H1 (cell line): ENCODE measurements at regions not wholly inside any gene's neighbourhood (a gene's known extent, or its start where the extent isn't known, plus 50 kb on each side); places are given as distances from the start of the nearest gene placed in this dataset.

Experiments
- CTCF ChIA-PET: fragments of 300-600 bp; sonication (Branson Sonifier 250); formaldehyde crosslinking; loops from one replicate; lab custom pipeline; 2021; ENCODE audit not compliant: partially characterized antibody; lab: Charles Lee
- POLR2A ChIA-PET: fragments of 300-600 bp; sonication (Branson Sonifier 250); formaldehyde crosslinking; loops from one replicate; lab custom pipeline; 2021; ENCODE audit warnings: inconsistent platforms; ENCODE audit not compliant: partially characterized antibody; lab: Charles Lee
- DNase-seq, 2 experiments: peaks; one replicate each; pipeline versions ENCODE4 v3.0.0 to v3.0.0-alpha.2; 2010 to 2022; ENCODE audit warnings: low spot score in 2 of 2, low read depth in 1 of 2, mixed read lengths in 1 of 2
- FAIRE-seq: peaks from 2 replicates; lab custom pipeline; 2011; peaks lifted over from hg19 to GRCh38; lab: Jason Lieb, UNC
- H2AFZ ChIP-seq: 2 replicates; pipeline ENCODE4 v1.8.1; 2012; ENCODE audit warnings: low read length, inconsistent platforms
- H2AK5ac ChIP-seq: 2 replicates; pipeline ENCODE4 v1.6.1; 2013; ENCODE audit warnings: low read depth, low read length
- H2BK120ac ChIP-seq: replicated peaks from 2 replicates; pipeline ENCODE3; 2013; ENCODE audit warnings: low read depth, low read length, inconsistent platforms
- H2BK12ac ChIP-seq: 2 replicates; pipeline ENCODE4 v1.6.1; 2013; ENCODE audit warnings: low read depth, low read length
- H2BK15ac ChIP-seq: 2 replicates; pipeline ENCODE4 v1.6.1; 2013; ENCODE audit warnings: low read length
- H2BK20ac ChIP-seq: 2 replicates; pipeline ENCODE4 v1.6.1; 2013; ENCODE audit warnings: low read length
- H2BK5ac ChIP-seq: 2 replicates; pipeline ENCODE4 v1.6.1; 2013; ENCODE audit warnings: low read depth, low read length
- H3K14ac ChIP-seq: 2 replicates; pipeline ENCODE4 v1.6.1; 2013; ENCODE audit warnings: inconsistent platforms; ENCODE audit not compliant: insufficient read length
- H3K18ac ChIP-seq: 2 replicates; pipeline ENCODE4 v1.6.1; 2013; ENCODE audit warnings: low read length; ENCODE audit errors: extremely low read depth
- H3K23ac ChIP-seq: 2 replicates; pipeline ENCODE4 v1.6.1; 2013; ENCODE audit warnings: inconsistent platforms; ENCODE audit not compliant: insufficient read length
- H3K23me2 ChIP-seq: 2 replicates; pipeline ENCODE4 v1.6.1; 2013; ENCODE audit warnings: low read depth, low read length
- H3K27ac ChIP-seq: 2 replicates; pipeline ENCODE4 v1.6.1; 2011; ENCODE audit warnings: low read depth, low read length, inconsistent platforms
- H3K27me3 ChIP-seq, 4 experiments: replicated peaks in 1 of 4; 1 replicate in 1 of 4; 2 replicates in 3 of 4; pipeline versions ENCODE4 v1.6.1 to v1.8.1; 2011 to 2013; ENCODE audit warnings: low read length in 3 of 4, mild to moderate bottlenecking in 3 of 4, inconsistent platforms in 2 of 4, mixed read lengths in 2 of 4, moderate library complexity in 1 of 4; ENCODE audit not compliant: control insufficient read depth in 3 of 4, insufficient read depth in 3 of 4; ENCODE audit errors: extremely low read depth in 1 of 4
- H3K36me3 ChIP-seq, 4 experiments: 2 replicates each; pipeline versions ENCODE4 v1.6.1 to v1.8.1; 2011 to 2013; ENCODE audit warnings: mild to moderate bottlenecking in 4 of 4, low read length in 3 of 4, moderate library complexity in 2 of 4, control low read depth in 1 of 4, inconsistent platforms in 1 of 4; ENCODE audit not compliant: insufficient read depth in 4 of 4, control insufficient read depth in 2 of 4
- H3K4ac ChIP-seq: replicated peaks from 2 replicates; pipeline ENCODE3; 2013; ENCODE audit warnings: low read length, low read depth, mixed read lengths, inconsistent platforms; ENCODE audit not compliant: insufficient read length
- H3K4me1 ChIP-seq, 4 experiments: replicated peaks in 1 of 4; 1 replicate in 1 of 4; 2 replicates in 3 of 4; pipeline versions ENCODE4 v1.6.1 to v1.8.1; 2011 to 2013; ENCODE audit warnings: low read length in 3 of 4, inconsistent platforms in 2 of 4, mixed read lengths in 1 of 4; ENCODE audit not compliant: insufficient read depth in 4 of 4, control insufficient read depth in 3 of 4
- H3K4me2 ChIP-seq, 2 experiments: 2 replicates each; pipeline versions ENCODE4 v1.6.1 to v1.8.1; 2011 to 2013; ENCODE audit warnings: low read depth in 2 of 2, low read length in 2 of 2, control low read depth in 1 of 2, inconsistent platforms in 1 of 2, mild to moderate bottlenecking in 1 of 2; ENCODE audit not compliant: insufficient read depth in 1 of 2
- H3K4me3 ChIP-seq, 4 experiments: fragments of 200-600, 300-600 bp in 1 of 4; sonication (generic), shearing (Covaris generic), sonication (Bioruptor Twin) in 1 of 4; 2 replicates each; pipeline versions ENCODE4 v1.5.1 to v1.8.1; 2011 to 2016; ENCODE audit warnings: low read length in 4 of 4, low read depth in 3 of 4, control low read depth in 2 of 4, inconsistent platforms in 2 of 4, mild to moderate bottlenecking in 2 of 4, mixed read lengths in 1 of 4, moderate library complexity in 1 of 4; ENCODE audit not compliant: insufficient read depth in 2 of 4; ENCODE audit errors: extremely low read depth in 1 of 4
- H3K56ac ChIP-seq: replicated peaks from 2 replicates; pipeline ENCODE3; 2013; ENCODE audit warnings: low read depth, mild to moderate bottlenecking, mixed read lengths, low read length, inconsistent platforms; ENCODE audit not compliant: insufficient read length
- H3K79me1 ChIP-seq: 2 replicates; pipeline ENCODE4 v1.6.1; 2013; ENCODE audit warnings: low read depth, low read length, control low read depth
- H3K79me2 ChIP-seq, 2 experiments: 2 replicates each; pipeline versions ENCODE4 v1.6.1 to v1.8.1; 2012 to 2013; ENCODE audit warnings: low read length in 2 of 2, mild to moderate bottlenecking in 2 of 2, inconsistent platforms in 1 of 2; ENCODE audit not compliant: insufficient read depth in 2 of 2, control insufficient read depth in 1 of 2
- H3K9ac ChIP-seq, 4 experiments: replicated peaks in 1 of 4; 1 replicate in 1 of 4; 2 replicates in 3 of 4; pipeline versions ENCODE4 v1.6.1 to v1.8.1; 2011 to 2013; ENCODE audit warnings: low read depth in 3 of 4, low read length in 3 of 4, control low read depth in 2 of 4, mild to moderate bottlenecking in 2 of 4, moderate library complexity in 2 of 4, inconsistent platforms in 1 of 4; ENCODE audit errors: extremely low read depth in 1 of 4
- H3K9me3 ChIP-seq, 2 experiments: 2 replicates each; pipeline versions ENCODE4 v1.6.1 to v1.8.1; 2012 to 2013; ENCODE audit warnings: mild to moderate bottlenecking in 2 of 2, moderate library complexity in 2 of 2, control low read depth in 1 of 2, inconsistent platforms in 1 of 2, low read depth in 1 of 2, low read length in 1 of 2, mixed read lengths in 1 of 2; ENCODE audit not compliant: insufficient read depth in 2 of 2
- H4K20me1 ChIP-seq, 2 experiments: replicated peaks in 1 of 2; 2 replicates each; pipeline versions ENCODE3 to v1.8.1; 2011 to 2013; ENCODE audit warnings: inconsistent platforms in 2 of 2, low read length in 2 of 2, mild to moderate bottlenecking in 1 of 2; ENCODE audit not compliant: insufficient read depth in 2 of 2, control insufficient read depth in 1 of 2
- H4K5ac ChIP-seq: 2 replicates; pipeline ENCODE4 v1.6.1; 2013; ENCODE audit warnings: low read length, low read depth, mixed read lengths, inconsistent platforms; ENCODE audit not compliant: insufficient read length
- H4K8ac ChIP-seq: 2 replicates; pipeline ENCODE4 v1.8.0; 2013; ENCODE audit warnings: mild to moderate bottlenecking, moderate library complexity, low read length, inconsistent platforms; ENCODE audit not compliant: insufficient read depth; ENCODE audit errors: extremely low read depth
- H4K91ac ChIP-seq: replicated peaks from 2 replicates; pipeline ENCODE3; 2013; ENCODE audit warnings: low read length, mixed read lengths, inconsistent platforms; ENCODE audit not compliant: insufficient read length
- ATF3 ChIP-seq: IDR thresholded peaks from 2 replicates; pipeline ENCODE4 v1.6.1; 2011; ENCODE audit warnings: low read depth, mild to moderate bottlenecking, low read length; ENCODE audit not compliant: insufficient read depth
- BCL11A ChIP-seq, 2 experiments: IDR thresholded peaks; one replicate each; pipeline ENCODE4 v1.6.1; 2011; ENCODE audit warnings: low read depth in 2 of 2, low read length in 2 of 2, mild to moderate bottlenecking in 2 of 2
- BRCA1 ChIP-seq: IDR thresholded peaks from 2 replicates; pipeline ENCODE4 v1.6.1; 2012; ENCODE audit warnings: low read depth, low read length, improper control_type of control experiment
- CHD1 ChIP-seq: IDR thresholded peaks from 2 replicates; pipeline ENCODE4 v1.6.1; 2012; ENCODE audit warnings: low read depth, low read length, improper control_type of control experiment
- NANOG ChIP-seq: IDR thresholded peaks from 2 replicates; pipeline ENCODE4 v1.6.1; 2011; ENCODE audit warnings: low read length, low read depth, mild to moderate bottlenecking, inconsistent platforms; ENCODE audit not compliant: insufficient read depth, poor library complexity, severe bottlenecking
- POLR2A ChIP-seq, 2 experiments: IDR thresholded peaks; 1 replicate in 1 of 2; 2 replicates in 1 of 2; pipeline ENCODE4 v1.6.1; 2011; ENCODE audit warnings: low read depth in 2 of 2, low read length in 2 of 2, mild to moderate bottlenecking in 2 of 2; ENCODE audit errors: control extremely low read depth in 1 of 2
- SP1 ChIP-seq: IDR thresholded peaks from 2 replicates; pipeline ENCODE4 v1.6.1; 2011; ENCODE audit warnings: low read depth, low read length
- SP4 ChIP-seq: IDR thresholded peaks from 2 replicates; pipeline ENCODE4 v1.6.1; 2012; ENCODE audit warnings: low read length, inconsistent platforms
- TEAD4 ChIP-seq: IDR thresholded peaks from 2 replicates; pipeline ENCODE4 v1.6.1; 2012; ENCODE audit warnings: low read depth, low read length, inconsistent platforms, mixed read lengths
- YY1 ChIP-seq: IDR thresholded peaks from 2 replicates; pipeline ENCODE4 v1.6.1; 2011; ENCODE audit warnings: low read depth, mild to moderate bottlenecking, low read length
- WGBS, 2 experiments: shearing (Covaris generic) in 1 of 2; methylation state at CpG; one replicate each; pipeline versions ENCODE4 v1.1.6 to v1.1.7; 2013 to 2015; ENCODE audit warnings: low lambda C conversion rate in 2 of 2, mixed read lengths in 2 of 2, inconsistent platforms in 1 of 2, low coverage in 1 of 2, missing lambda C conversion rate in 1 of 2; ENCODE audit not compliant: insufficient replicate concordance in 2 of 2, insufficient coverage in 1 of 2, insufficient read length in 1 of 2; ENCODE audit errors: extremely low coverage in 1 of 2, missing lambda C conversion rate in 1 of 2; 5-methylcytosine and 5-hydroxymethylcytosine counted together

DNA sequence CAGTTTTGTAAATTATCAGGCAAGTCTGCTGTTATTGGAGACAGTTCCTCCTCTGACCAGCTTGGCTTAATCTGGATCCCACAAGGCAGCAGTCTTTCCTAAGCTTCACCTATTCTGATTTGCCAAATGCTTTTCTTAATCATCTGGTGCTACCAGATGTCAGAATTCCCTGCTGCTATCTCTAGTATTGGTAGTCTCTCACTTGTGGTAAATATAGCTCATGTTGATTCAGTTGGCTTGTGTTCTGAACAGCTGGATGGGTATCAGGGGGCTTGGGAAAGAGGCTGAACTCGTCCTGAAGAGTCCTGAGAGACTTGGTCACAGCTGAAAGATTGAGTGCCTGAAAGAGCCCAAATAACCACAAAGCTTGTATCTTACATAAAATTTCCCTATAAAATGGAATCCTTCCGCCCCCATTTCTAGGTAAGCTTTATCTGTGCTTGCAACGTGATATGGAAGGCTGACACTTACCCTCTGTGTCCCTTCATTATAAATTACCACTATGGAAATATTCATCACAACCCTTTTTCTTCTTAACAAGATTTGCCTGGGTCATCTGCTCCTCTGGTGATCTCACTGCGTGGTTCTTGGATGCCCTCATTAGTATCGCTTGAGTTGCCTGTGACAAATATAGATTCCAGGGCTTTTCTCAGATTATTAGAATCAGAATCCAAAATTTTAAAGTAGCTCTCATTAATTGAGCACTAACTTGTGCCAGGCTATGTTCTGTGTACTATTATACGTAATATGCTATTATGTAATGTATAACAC lies 104.1 kb upstream of the GPRIN3 start:
- no peaks in the 10 kb centered on the region for H3K23me2 ChIP-seq
- H4K20me1 ChIP-seq = no peaks in the 10 kb centered on the region
- FAIRE-seq (no peak), DNase-seq (no peak)
- no peak overlapping the region for H3K4ac ChIP-seq
- no peak overlapping the region for H2AK5ac ChIP-seq
- no peak overlapping the region for H3K18ac ChIP-seq
- H2BK20ac ChIP-seq = no peak overlapping the region
- H4K91ac ChIP-seq = no peak overlapping the region
- H2AFZ ChIP-seq = no peak overlapping the region
- no peak overlapping the region for H3K23ac ChIP-seq
- no peak overlapping the region for H3K56ac ChIP-seq
- no peak overlapping the region for H3K4me2 ChIP-seq
- H3K79me2 ChIP-seq = no peaks in the 10 kb centered on the region
- no peak overlapping the region for H3K14ac ChIP-seq
- no peak overlapping the region for H3K9ac ChIP-seq
- no peaks in the 10 kb centered on the region for H3K9me3 ChIP-seq
- POLR2A ChIA-PET = no interaction called here
- H2BK5ac ChIP-seq = no peak overlapping the region
- H3K4me1 ChIP-seq = no peaks in the 10 kb centered on the region
- no peak overlapping the region for H2BK12ac ChIP-seq
- H3K27ac ChIP-seq = no peak overlapping the region
- WGBS, 2 experiments = 89% methylated on average over 6 of the region's 6 CpGs; no CpG with 5 or more reads in 1 of the 2 experiments
- H2BK15ac ChIP-seq = no peak overlapping the region
- TF ChIP-seq CHD1 = no peak
- no peak for TF ChIP-seq ATF3
- TF ChIP-seq NANOG = no peak
- TF ChIP-seq BRCA1 = no peak
- TF ChIP-seq YY1 = no peak
- no peak for TF ChIP-seq SP1
- TF ChIP-seq TEAD4 = no peak
- TF ChIP-seq SP4 = no peak
- no peak for TF ChIP-seq BCL11A (IDR thresholded peaks at IDR 0.05; ENCODE audit: low read depth in 2 of 2, low read length in 2 of 2)
- no peak for TF ChIP-seq POLR2A (IDR thresholded peaks at IDR 0.05; ENCODE audit: control extremely low read depth in 1 of 2, low read depth in 2 of 2, low read length in 2 of 2)
- no peaks in the 10 kb centered on the region for H3K36me3 ChIP-seq
- H4K8ac ChIP-seq = no peak overlapping the region
- CTCF ChIA-PET = interaction anchor here (0.5 to 1.3 kb wide), 4 partner anchors 11 to 454 kb away, joined by 3 to 4 read pairs (median 3); no protein-coding TSS in a partner anchor
- H4K5ac ChIP-seq = no peak overlapping the region
- no peak overlapping the region for H2BK120ac ChIP-seq
- no peak overlapping the region for H3K4me3 ChIP-seq
- no peaks in the 10 kb centered on the region for H3K27me3 ChIP-seq
- no peaks in the 10 kb centered on the region for H3K79me1 ChIP-seq
